Liver (tissue), 3 donors: ENCODE measurements at regions not wholly inside any gene's neighbourhood (a gene's known extent, or its start where the extent isn't known, plus 50 kb on each side); places are given as distances from the start of the nearest gene placed in this dataset.

ENCODE experiments used
- EGR1 ChIP-seq, 2 donors: IDR thresholded peaks; 2 replicates each; pipeline ENCODE4 v1.6.1; 2016 to 2018; ENCODE audit warnings: antibody characterized with exemption in 2 of 2, low read depth in 2 of 2
- FOXA1 ChIP-seq: IDR thresholded peaks from 2 replicates; pipeline ENCODE4 v1.6.1; 2016; ENCODE audit warnings: antibody characterized with exemption
- GABPA ChIP-seq, 2 donors: IDR thresholded peaks in 1 of 2; conservative IDR thresholded peaks in 1 of 2; 2 replicates each; pipeline ENCODE4 v1.6.1; 2016; ENCODE audit warnings: antibody characterized with exemption in 2 of 2, mild to moderate bottlenecking in 1 of 2, moderate library complexity in 1 of 2
- HNF4G ChIP-seq: IDR thresholded peaks from 2 replicates; pipeline ENCODE4 v1.6.1; 2016; ENCODE audit warnings: antibody characterized with exemption
- RAD21 ChIP-seq, 2 donors: IDR thresholded peaks; 2 replicates each; pipeline ENCODE4 v1.6.1; 2016; ENCODE audit warnings: antibody characterized with exemption in 2 of 2, mild to moderate bottlenecking in 2 of 2
- REST ChIP-seq: IDR thresholded peaks from 2 replicates; pipeline ENCODE4 v1.6.1; 2016; ENCODE audit warnings: antibody characterized with exemption, mild to moderate bottlenecking
- RXRA ChIP-seq, 2 donors: IDR thresholded peaks; 2 replicates each; pipeline ENCODE4 v1.6.1; 2017 to 2018; ENCODE audit warnings: antibody characterized with exemption in 2 of 2, mild to moderate bottlenecking in 1 of 2
- TAF1 ChIP-seq: conservative IDR thresholded peaks from 2 replicates; pipeline ENCODE4 v1.6.1; 2016; ENCODE audit warnings: antibody characterized with exemption, mild to moderate bottlenecking
- ZBTB33 ChIP-seq: IDR thresholded peaks from 2 replicates; pipeline ENCODE4 v1.6.1; 2016; ENCODE audit warnings: antibody characterized with exemption
- TF ChIP-seq, protein P1 (sequence below): fragments of 150-350 bp; IDR thresholded peaks from 2 replicates; pipeline ENCODE4 v1.5.1; 2017; ENCODE audit warnings: improper control_type of control experiment, low read depth, low read length; ENCODE audit not compliant: missing input control
- TF ChIP-seq, protein P2 (sequence below): IDR thresholded peaks from 2 replicates; pipeline ENCODE4 v1.6.1; 2016; ENCODE audit warnings: antibody characterized with exemption
- TF ChIP-seq, protein P3 (sequence below): IDR thresholded peaks from 2 replicates; pipeline ENCODE4 v1.6.1; 2016; ENCODE audit warnings: antibody characterized with exemption
- donor health status: healthy.
- donor health status: healthy.

DNA sequence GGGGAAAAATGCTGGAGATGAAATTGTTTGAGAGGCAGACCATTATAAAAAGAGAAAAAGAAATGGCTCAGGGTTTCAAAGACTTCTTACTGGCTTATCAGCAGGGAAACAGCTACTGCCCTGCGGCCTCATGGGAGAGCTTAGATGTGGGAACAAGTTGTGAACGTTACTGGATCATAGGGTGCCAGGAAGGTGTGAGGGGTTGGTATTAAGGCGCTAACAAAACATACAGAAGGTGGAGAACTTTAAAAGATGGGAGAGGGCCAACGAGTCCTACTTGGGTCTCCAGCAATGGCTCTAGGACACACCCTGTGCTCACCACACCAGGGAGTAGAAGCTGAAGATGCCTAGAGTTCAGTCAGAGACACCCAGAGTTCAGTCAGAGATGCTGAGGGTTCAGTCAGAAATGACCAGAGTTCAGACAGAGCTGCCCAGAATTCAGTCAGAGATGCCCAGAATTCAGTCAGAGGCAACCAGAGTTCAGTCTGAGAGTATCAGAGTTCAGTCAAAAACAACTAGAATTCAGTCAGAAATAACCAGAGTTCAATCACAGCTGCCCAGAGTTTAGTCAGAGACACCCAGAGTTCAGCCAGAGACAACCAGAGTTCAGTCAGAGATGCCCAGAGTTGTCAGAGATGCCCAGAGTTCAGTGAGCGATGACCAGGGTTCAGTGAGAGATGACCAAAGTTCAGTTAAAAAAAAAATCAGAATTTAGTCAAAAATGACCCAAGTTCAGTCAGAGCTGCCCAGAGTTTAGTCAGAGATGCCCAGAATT lies 1103.6 kb downstream of the BCL11B start:
- TF ChIP-seq, protein P1, sequence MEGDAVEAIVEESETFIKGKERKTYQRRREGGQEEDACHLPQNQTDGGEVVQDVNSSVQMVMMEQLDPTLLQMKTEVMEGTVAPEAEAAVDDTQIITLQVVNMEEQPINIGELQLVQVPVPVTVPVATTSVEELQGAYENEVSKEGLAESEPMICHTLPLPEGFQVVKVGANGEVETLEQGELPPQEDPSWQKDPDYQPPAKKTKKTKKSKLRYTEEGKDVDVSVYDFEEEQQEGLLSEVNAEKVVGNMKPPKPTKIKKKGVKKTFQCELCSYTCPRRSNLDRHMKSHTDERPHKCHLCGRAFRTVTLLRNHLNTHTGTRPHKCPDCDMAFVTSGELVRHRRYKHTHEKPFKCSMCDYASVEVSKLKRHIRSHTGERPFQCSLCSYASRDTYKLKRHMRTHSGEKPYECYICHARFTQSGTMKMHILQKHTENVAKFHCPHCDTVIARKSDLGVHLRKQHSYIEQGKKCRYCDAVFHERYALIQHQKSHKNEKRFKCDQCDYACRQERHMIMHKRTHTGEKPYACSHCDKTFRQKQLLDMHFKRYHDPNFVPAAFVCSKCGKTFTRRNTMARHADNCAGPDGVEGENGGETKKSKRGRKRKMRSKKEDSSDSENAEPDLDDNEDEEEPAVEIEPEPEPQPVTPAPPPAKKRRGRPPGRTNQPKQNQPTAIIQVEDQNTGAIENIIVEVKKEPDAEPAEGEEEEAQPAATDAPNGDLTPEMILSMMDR: no peak
- TF ChIP-seq FOXA1 (no peak), REST (no peak), HNF4G (no peak), GABPA (IDR thresholded peaks at IDR 0.05 in 1 of 2, conservative IDR thresholded peaks at IDR 0.05 in 1 of 2) (no peak), TAF1 (no peak), RAD21 (IDR thresholded peaks at IDR 0.05) (no peak), ZBTB33 (no peak), EGR1 (IDR thresholded peaks at IDR 0.05; ENCODE audit: low read depth in 2 of 2) (no peak), RXRA (IDR thresholded peaks at IDR 0.05) (no peak)
- TF ChIP-seq, protein P2, sequence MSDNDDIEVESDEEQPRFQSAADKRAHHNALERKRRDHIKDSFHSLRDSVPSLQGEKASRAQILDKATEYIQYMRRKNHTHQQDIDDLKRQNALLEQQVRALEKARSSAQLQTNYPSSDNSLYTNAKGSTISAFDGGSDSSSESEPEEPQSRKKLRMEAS: no peak
- TF ChIP-seq, protein P3, sequence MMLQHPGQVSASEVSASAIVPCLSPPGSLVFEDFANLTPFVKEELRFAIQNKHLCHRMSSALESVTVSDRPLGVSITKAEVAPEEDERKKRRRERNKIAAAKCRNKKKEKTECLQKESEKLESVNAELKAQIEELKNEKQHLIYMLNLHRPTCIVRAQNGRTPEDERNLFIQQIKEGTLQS: no peak
